Left ventricle myocardium inferior (tissue), 1 donor: ENCODE measurements at regions not wholly inside any gene's neighbourhood (a gene's known extent, or its start where the extent isn't known, plus 50 kb on each side); places are given as distances from the start of the nearest gene placed in this dataset.

Source experiments
- DNase-seq: peaks from one replicate; pipeline ENCODE4 v3.0.0-alpha.2; 2020
- H3K27ac ChIP-seq: fragments of 200-600 bp; replicated peaks from 2 replicates; pipeline ENCODE4 v1.8.0; 2021
- H3K27me3 ChIP-seq: fragments of 200-600 bp; 2 replicates; pipeline ENCODE4 v1.8.0; 2021; ENCODE audit warnings: low read depth
- H3K36me3 ChIP-seq: fragments of 200-600 bp; 2 replicates; pipeline ENCODE4 v1.8.0; 2021
- H3K4me1 ChIP-seq: fragments of 200-600 bp; 2 replicates; pipeline ENCODE4 v1.8.0; 2021
- H3K4me3 ChIP-seq: fragments of 200-600 bp; 2 replicates; pipeline ENCODE4 v1.8.0; 2021; ENCODE audit warnings: mild to moderate bottlenecking, moderate library complexity
- H3K9me3 ChIP-seq: fragments of 200-600 bp; replicated peaks from 2 replicates; pipeline ENCODE4 v1.8.0; 2021
- intact Hi-C: fragments of 100-400 bp; cut with micrococcal nuclease; formaldehyde crosslinking; loops from one replicate; pipeline ENCODE4 v1.11.0; 2022
- TF ChIP-seq, protein P1 (sequence below): fragments of 200-600 bp; IDR thresholded peaks from 2 replicates; pipeline ENCODE4 v1.8.0; 2021; ENCODE audit warnings: antibody characterized with exemption, mild to moderate bottlenecking, borderline replicate concordance
- donor health status: DM: no; HTN: yes; CAD: no; lungs with severe emphysema.

DNA sequence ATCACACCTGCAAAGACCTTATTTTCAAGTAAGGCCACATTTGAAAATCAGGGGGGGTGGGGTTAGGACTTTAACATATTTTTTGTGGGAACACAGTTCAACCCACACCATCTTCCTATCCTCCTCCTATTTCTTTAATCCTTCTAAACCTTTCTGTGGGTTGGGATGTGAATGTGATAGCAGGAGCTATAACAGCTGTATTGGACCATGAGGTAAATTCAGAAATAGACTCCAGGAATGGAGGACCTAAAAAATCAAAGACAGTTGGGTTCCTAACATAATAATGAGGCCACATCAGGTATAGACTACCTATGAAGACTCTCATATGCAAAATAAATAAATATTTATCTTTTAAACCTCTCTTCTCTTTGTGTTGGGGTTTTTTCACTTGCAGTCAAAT, 451.4 kb downstream of the XYLT1 start:
- Histone ChIP-seq H3K27ac (no peak overlapping the region), H3K9me3 (peaks cover 18% of the 10 kb centered on the region), H3K4me3 (no peak overlapping the region), H3K4me1 (no peaks in the 10 kb centered on the region), H3K36me3 (no peaks in the 10 kb centered on the region), H3K27me3 (peaks cover 26% of the 10 kb centered on the region)
- TF ChIP-seq, protein P1, sequence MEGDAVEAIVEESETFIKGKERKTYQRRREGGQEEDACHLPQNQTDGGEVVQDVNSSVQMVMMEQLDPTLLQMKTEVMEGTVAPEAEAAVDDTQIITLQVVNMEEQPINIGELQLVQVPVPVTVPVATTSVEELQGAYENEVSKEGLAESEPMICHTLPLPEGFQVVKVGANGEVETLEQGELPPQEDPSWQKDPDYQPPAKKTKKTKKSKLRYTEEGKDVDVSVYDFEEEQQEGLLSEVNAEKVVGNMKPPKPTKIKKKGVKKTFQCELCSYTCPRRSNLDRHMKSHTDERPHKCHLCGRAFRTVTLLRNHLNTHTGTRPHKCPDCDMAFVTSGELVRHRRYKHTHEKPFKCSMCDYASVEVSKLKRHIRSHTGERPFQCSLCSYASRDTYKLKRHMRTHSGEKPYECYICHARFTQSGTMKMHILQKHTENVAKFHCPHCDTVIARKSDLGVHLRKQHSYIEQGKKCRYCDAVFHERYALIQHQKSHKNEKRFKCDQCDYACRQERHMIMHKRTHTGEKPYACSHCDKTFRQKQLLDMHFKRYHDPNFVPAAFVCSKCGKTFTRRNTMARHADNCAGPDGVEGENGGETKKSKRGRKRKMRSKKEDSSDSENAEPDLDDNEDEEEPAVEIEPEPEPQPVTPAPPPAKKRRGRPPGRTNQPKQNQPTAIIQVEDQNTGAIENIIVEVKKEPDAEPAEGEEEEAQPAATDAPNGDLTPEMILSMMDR = no peak
- DNase-seq = no peak
- intact Hi-C loops = no loop called here

DNA sequence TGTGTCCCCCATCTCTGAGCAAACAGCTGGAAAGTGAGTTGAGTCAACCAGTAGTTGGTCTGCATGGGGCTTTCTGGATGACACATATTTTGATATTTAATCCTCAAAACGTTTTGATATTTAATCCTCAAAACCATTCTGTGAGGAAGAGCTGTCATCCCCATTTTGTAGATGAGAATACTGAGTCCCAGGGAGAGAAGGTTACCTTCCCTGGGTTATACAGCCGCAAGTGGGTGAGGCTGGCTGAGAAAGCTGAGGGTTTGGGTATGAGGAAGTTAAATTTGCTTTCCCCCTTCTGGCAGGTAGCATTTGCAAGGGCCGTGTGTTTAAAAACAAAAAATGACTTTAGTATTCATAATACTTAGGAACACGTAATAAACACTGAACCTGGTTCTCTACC, 447.2 kb downstream of the XYLT1 start:
- Histone ChIP-seq H3K4me1 (no peaks in the 10 kb centered on the region), H3K9me3 (no peaks in the 10 kb centered on the region), H3K36me3 (no peaks in the 10 kb centered on the region), H3K27me3 (peaks cover 16% of the 10 kb centered on the region), H3K4me3 (no peak overlapping the region), H3K27ac (no peak overlapping the region)
- intact Hi-C loops = no loop called here
- no peak for DNase-seq
- TF ChIP-seq, protein P1 = no peak

DNA sequence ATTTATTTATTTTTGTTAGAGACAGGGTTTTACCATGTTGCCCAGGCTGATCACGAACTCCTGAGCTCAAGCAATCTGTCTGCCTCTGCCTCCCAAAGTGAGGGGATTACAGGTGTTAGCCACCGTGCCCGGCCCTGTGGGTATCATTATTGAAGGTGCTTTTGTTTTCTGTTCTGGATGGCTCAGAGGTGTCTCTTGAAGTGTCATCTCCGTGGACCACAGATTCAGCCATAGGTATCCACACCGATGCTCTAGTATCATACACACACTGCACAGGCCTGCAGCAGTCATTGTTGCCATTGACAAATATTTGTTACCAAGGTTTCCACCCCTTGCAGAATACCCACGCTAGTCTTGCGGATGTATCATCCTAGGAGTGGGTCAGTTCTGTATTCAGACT, 446.2 kb downstream of the XYLT1 start:
- no peaks in the 10 kb centered on the region for H3K4me1 ChIP-seq
- TF ChIP-seq, protein P1 = no peak
- no peak overlapping the region for H3K4me3 ChIP-seq
- peaks cover 6% of the 10 kb centered on the region for H3K9me3 ChIP-seq
- intact Hi-C loops = no loop called here
- H3K27ac ChIP-seq = no peak overlapping the region
- no peak for DNase-seq
- peaks cover 9% of the 10 kb centered on the region for H3K27me3 ChIP-seq
- no peaks in the 10 kb centered on the region for H3K36me3 ChIP-seq

DNA sequence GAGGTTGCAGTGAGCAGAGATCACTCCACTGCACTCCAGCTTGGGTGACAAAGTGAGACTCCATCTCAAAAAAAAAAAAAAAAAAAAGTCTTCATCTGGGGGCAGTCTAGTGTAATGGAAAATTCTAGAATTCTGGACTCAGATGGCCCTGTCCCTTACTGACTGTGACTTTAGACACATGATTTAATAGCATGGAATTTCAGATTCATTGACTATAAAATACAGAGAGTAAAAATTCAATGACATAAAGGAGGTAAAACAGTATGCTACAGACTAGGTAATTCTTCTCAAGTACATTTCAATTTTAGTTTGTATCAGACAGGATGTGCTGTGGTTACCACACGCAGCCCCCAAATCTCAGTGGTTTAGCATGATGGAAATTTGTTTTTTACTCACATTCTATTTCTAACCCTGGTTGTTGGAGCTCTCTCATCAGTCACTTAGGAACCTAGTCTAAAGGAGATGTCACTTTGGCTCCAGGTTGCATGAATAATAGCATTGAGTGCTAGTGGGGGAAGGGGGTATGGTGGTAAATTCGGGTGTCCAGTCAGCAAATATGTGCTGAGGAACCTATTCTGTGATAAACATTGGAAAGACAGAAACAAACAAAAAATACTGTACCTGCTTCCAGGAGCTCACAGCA, 444.0 kb downstream of the XYLT1 start:
- intact Hi-C loops = no loop called here
- no peak for DNase-seq
- H3K36me3 ChIP-seq = no peaks in the 10 kb centered on the region
- TF ChIP-seq, protein P1 = no peak
- no peak overlapping the region for H3K4me3 ChIP-seq
- H3K27me3 ChIP-seq = peaks cover 3% of the 10 kb centered on the region
- no peak overlapping the region for H3K27ac ChIP-seq
- peaks cover 15% of the 10 kb centered on the region for H3K9me3 ChIP-seq
- H3K4me1 ChIP-seq = no peaks in the 10 kb centered on the region

DNA sequence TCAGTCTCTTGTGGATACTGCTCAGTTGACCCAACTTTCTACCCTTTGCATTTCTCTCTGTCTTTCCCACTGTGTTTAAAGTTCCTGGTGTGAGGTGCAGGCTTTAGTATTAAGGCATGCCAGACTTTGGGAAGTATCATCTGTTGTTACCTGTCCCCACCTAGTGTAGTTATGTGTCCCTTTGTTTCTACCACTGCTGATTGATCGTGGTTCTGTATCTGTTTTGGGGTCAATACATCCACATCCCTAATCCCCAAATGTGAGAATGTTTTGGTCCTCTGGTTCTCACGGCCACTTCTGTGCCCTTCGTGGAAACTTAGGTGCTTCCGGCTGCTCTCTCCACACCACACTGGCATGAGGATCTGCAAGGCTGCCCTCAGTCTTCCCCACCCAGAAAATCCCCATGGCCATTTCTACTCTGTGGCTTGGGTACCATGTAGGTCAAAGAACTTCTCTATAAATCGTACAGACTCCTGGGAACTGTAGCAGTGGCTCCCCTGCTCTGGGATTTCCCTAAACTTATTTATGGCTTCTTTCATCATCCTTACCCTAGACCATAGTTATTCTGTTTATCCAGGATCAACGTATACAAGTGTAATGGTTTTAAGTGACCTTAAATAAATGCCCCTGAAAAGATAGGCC, 443.2 kb downstream of the XYLT1 start:
- Histone ChIP-seq H3K4me3 (no peak overlapping the region), H3K27ac (no peak overlapping the region), H3K36me3 (no peaks in the 10 kb centered on the region), H3K4me1 (no peaks in the 10 kb centered on the region), H3K27me3 (no peaks in the 10 kb centered on the region), H3K9me3 (peaks cover 15% of the 10 kb centered on the region)
- intact Hi-C loops = no loop called here
- TF ChIP-seq, protein P1 = no peak
- no peak for DNase-seq
